HG03139 (cell line): ENCODE measurements at regions not wholly inside any gene's neighbourhood (a gene's known extent, or its start where the extent isn't known, plus 50 kb on each side); places are given as distances from the start of the nearest gene placed in this dataset.
"Not testable (repeated sequence)": the region's sequence is repeated elsewhere in the genome, so short reads cannot be mapped to it uniquely, and the experiment has no call there.

Source experiments
- ATAC-seq: cut with Tn5 transposase; IDR thresholded peaks from one replicate; pipeline ENCODE4 v1.9.1; 2021; ENCODE audit not compliant: unreplicated experiment

GRCh38 chr6:134822920-134823709 is 126.8 kb downstream of the ALDH8A1 start:
- peak; percentile 73 for ATAC-seq

GRCh38 chr6:134821928-134822864 is 127.7 kb downstream of the ALDH8A1 start:
- no peak for ATAC-seq

GRCh38 chr6:134821397-134821796 is 128.5 kb downstream of the ALDH8A1 start:
- ATAC-seq, result no peak

GRCh38 chr6:134819863-134820800 is 129.8 kb downstream of the ALDH8A1 start:
- no peak for ATAC-seq

GRCh38 chr6:134819236-134819635 is 130.7 kb downstream of the ALDH8A1 start:
- no peak for ATAC-seq

- ATAC-seq, result no peak
These were observed 132.5 kb downstream of the ALDH8A1 start for GRCh38 chr6:134817448-134817847.

GRCh38 chr6:134816780-134817179 is 133.1 kb downstream of the ALDH8A1 start:
- ATAC-seq, result no peak

- ATAC-seq, result no peak
These were observed 133.6 kb downstream of the ALDH8A1 start for GRCh38 chr6:134816300-134816699.

- no peak for ATAC-seq
These were observed 135.7 kb downstream of the ALDH8A1 start for GRCh38 chr6:134814076-134814695.

- ATAC-seq, result no peak
These were observed 136.8 kb downstream of the ALDH8A1 start for GRCh38 chr6:134813146-134813545.

GRCh38 chr6:134810402-134810801 is 139.5 kb downstream of the ALDH8A1 start:
- no peak for ATAC-seq

GRCh38 chr6:134809130-134809529 is 140.8 kb downstream of the ALDH8A1 start:
- no peak for ATAC-seq

- no peak for ATAC-seq
These were observed 143.6 kb downstream of the ALDH8A1 start for GRCh38 chr6:134806180-134806798.

GRCh38 chr6:134805168-134805567 is 144.7 kb downstream of the ALDH8A1 start:
- no peak for ATAC-seq

- not testable (repeated sequence) for ATAC-seq
These were observed 145.6 kb downstream of the ALDH8A1 start for GRCh38 chr6:134804311-134804710.

GRCh38 chr6:134802426-134803058 is 147.4 kb downstream of the ALDH8A1 start:
- ATAC-seq, result no peak

GRCh38 chr6:134797400-134798113 is 152.3 kb downstream of the ALDH8A1 start:
- no peak for ATAC-seq

GRCh38 chr6:134795691-134796090 is 154.2 kb downstream of the ALDH8A1 start:
- no peak for ATAC-seq

- ATAC-seq, result no peak
These were observed 154.9 kb downstream of the ALDH8A1 start for GRCh38 chr6:134795001-134795400.
